Nephron progenitor cell (in vitro differentiated cells): ENCODE measurements at regions not wholly inside any gene's neighbourhood (a gene's known extent, or its start where the extent isn't known, plus 50 kb on each side); places are given as distances from the start of the nearest gene placed in this dataset.

Experiments used
- DNase-seq: peaks from one replicate; pipeline ENCODE4 v3.0.0; 2021
- H3K27ac Mint-ChIP-seq: 2 replicates; pipeline ENCODE4 v1.8.0; 2021; ENCODE audit warnings: mild to moderate bottlenecking, moderate library complexity, mixed read lengths
- H3K27me3 Mint-ChIP-seq: 2 replicates; pipeline ENCODE4 v1.8.0; 2021; ENCODE audit warnings: mild to moderate bottlenecking, low read depth, mixed read lengths; ENCODE audit not compliant: poor library complexity
- H3K36me3 Mint-ChIP-seq: 2 replicates; pipeline ENCODE4 v1.8.0; 2021; ENCODE audit warnings: low read depth, mixed read lengths
- H3K4me1 Mint-ChIP-seq: 2 replicates; pipeline ENCODE4 v1.8.0; 2021; ENCODE audit warnings: mixed read lengths
- H3K4me3 Mint-ChIP-seq: 2 replicates; pipeline ENCODE4 v1.8.0; 2021; ENCODE audit warnings: mild to moderate bottlenecking, moderate library complexity, mixed read lengths
- H3K9me3 Mint-ChIP-seq: 2 replicates; pipeline ENCODE4 v1.8.0; 2021; ENCODE audit warnings: mild to moderate bottlenecking, moderate library complexity, mixed read lengths
- TF ChIP-seq, protein P1 (sequence below): fragments of 200-600 bp; sonication (generic); IDR thresholded peaks from 2 replicates; pipeline ENCODE4 v1.5.0; 2021; ENCODE audit warnings: antibody characterized with exemption

DNA sequence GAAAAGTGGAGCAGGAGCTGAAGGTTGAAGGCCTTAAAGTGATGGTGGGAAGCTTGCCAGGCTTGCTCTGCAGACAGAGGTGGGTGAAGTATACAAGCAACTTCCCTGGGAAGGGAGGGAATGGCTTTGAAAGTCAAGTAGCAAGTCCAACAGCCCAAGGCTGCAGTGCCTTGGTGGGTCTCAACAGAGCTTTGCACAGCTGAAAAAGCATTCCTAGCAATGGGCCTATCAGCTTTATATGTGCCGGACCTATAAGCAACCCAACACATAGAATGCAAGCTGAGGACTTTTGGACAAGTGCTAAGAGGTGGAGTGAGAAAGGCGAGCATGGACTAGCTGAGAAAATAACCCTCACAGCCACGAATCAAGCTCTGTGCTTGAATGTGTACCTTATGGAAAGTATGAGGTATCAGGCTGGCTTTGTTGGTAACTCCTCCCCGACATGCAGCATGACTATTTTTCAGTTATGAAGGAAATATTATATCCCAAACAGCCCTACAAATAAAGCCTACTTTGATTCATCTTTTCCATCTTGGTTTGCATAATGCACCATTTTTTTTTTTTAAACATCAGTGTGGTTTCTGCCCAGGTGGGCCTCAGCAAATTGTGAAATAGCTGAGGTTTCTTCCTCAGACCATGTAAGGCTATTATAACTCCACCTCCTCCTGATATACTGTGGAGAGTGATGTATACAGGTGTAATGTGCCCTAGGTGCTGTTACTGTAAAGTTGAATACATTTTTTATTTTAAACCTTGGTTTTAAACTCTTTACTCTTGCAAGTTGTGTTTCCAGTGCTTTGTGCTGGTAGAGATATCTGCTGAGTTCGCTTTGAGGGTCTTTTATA, 241.4 kb upstream of the CXCR4 start:
- no peak overlapping the region for H3K27ac Mint-ChIP-seq
- no peak for DNase-seq
- no peaks in the 10 kb centered on the region for H3K36me3 Mint-ChIP-seq
- H3K4me1 Mint-ChIP-seq = peaks cover 44% of the 10 kb centered on the region
- H3K27me3 Mint-ChIP-seq = no peaks in the 10 kb centered on the region
- H3K4me3 Mint-ChIP-seq = no peak overlapping the region
- no peaks in the 10 kb centered on the region for H3K9me3 Mint-ChIP-seq
- TF ChIP-seq, protein P1, sequence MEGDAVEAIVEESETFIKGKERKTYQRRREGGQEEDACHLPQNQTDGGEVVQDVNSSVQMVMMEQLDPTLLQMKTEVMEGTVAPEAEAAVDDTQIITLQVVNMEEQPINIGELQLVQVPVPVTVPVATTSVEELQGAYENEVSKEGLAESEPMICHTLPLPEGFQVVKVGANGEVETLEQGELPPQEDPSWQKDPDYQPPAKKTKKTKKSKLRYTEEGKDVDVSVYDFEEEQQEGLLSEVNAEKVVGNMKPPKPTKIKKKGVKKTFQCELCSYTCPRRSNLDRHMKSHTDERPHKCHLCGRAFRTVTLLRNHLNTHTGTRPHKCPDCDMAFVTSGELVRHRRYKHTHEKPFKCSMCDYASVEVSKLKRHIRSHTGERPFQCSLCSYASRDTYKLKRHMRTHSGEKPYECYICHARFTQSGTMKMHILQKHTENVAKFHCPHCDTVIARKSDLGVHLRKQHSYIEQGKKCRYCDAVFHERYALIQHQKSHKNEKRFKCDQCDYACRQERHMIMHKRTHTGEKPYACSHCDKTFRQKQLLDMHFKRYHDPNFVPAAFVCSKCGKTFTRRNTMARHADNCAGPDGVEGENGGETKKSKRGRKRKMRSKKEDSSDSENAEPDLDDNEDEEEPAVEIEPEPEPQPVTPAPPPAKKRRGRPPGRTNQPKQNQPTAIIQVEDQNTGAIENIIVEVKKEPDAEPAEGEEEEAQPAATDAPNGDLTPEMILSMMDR = no peak

DNA sequence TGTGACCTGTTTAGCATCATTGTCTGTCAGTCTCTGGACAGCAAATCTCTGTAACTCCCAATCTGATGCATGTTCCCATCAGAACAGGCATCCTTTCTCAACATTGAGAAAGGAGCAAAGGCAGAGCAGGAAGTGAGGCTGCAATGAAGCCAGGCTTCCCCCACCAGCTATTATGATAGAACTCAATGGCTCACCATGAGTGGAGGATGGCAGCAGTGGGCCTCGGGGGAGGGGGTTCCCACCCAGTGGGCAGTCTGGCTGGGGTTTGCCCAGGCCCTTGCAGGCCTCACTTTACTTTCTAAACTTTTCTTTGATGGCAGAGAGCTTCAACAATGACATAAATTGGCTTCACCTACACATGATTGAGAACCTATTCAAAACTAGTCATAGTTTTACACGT, 240.6 kb upstream of the CXCR4 start:
- TF ChIP-seq, protein P1 = no peak
- no peaks in the 10 kb centered on the region for H3K27me3 Mint-ChIP-seq
- no peaks in the 10 kb centered on the region for H3K36me3 Mint-ChIP-seq
- no peak overlapping the region for H3K27ac Mint-ChIP-seq
- DNase-seq = no peak
- no peaks in the 10 kb centered on the region for H3K9me3 Mint-ChIP-seq
- no peak overlapping the region for H3K4me3 Mint-ChIP-seq
- peaks cover 40% of the 10 kb centered on the region for H3K4me1 Mint-ChIP-seq

DNA sequence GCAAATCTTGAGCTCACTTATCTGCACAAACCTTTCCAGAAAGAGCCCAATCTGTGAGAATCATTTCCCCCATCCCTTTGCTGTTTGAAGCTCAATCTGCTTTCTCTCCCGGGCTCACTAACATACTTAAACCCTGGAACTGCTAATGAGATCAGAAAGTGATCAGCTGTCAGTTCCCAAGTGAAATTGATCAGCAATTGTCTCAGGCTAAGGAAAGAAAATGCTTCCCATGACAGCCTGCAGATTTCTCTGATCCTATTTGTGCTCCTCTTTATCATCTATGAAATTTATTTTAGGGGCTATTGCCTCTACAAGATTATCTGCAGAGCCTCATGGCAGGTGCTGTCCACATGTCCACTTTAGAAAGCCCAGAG, 239.0 kb upstream of the CXCR4 start:
- no peaks in the 10 kb centered on the region for H3K36me3 Mint-ChIP-seq
- H3K27me3 Mint-ChIP-seq = no peaks in the 10 kb centered on the region
- DNase-seq = no peak
- TF ChIP-seq, protein P1 = no peak
- H3K9me3 Mint-ChIP-seq = no peaks in the 10 kb centered on the region
- no peak overlapping the region for H3K4me3 Mint-ChIP-seq
- H3K27ac Mint-ChIP-seq = no peak overlapping the region
- peaks cover 39% of the 10 kb centered on the region for H3K4me1 Mint-ChIP-seq

DNA sequence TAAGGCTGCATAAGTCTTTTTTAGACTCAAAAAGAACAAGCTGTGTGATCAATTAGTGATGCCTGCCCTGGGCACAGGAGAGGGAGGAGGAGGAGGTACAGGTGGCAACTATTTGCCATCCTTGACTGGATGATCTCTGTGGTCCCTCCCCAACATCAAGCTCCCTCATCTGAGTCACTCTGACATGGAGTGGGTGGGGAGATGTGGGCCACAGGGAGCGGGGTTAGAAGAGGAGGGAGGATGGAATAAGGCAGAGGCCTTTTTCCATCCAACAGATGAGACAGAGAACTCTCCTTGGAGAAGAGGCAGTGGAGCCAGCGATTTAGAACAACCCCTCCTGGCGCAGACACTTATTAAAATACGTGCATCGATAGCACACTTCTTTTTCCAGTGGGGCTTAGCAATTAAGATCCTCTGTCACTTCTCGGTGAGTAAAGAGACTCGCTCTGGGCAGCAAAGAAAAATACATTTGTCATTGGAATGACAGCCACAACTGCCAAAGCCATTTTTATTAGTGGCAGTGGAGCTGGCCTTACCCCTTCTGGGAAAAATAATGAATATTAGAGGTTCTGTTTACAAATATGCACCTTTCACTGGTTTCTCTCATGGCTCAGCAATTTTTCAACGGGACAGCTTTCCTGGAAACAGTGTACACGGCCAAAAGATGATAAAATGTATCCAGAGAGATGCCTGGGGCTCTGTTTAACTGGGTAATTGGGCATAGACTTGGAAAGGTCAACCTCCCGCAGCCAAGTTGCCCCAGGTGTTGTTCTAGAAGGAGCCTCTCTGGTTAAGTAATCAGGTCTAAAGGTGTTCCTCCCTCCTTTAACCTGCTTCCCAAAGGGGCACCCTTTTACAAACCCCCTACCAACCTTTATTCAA, 238.4 kb upstream of the CXCR4 start:
- Mint-ChIP-seq H3K4me1 (peaks cover 45% of the 10 kb centered on the region), H3K27ac (peak overlapping the region; percentile 71), H3K27me3 (no peaks in the 10 kb centered on the region), H3K36me3 (no peaks in the 10 kb centered on the region), H3K9me3 (no peaks in the 10 kb centered on the region), H3K4me3 (no peak overlapping the region)
- TF ChIP-seq, protein P1 = no peak
- no peak for DNase-seq

DNA sequence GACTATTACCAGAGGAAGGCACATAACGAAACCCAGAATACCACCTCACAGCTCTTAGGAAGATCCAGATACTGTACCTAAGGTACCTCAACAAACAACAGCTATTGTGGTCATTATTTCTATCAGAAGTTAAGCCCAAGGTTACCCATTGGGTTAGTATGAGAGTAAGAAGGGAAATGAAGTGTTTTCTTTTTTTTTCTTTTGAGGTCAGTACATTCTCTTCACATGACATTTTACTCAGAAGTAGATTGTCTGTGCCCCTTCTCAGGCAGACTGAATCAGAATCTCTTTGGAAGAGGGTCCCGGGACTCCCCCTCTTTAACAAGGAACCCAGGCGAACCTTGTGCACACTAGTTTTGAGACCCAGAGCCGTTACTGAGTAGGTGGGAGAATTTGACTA, 233.7 kb upstream of the CXCR4 start:
- no peak overlapping the region for H3K27ac Mint-ChIP-seq
- H3K36me3 Mint-ChIP-seq = peaks cover 8% of the 10 kb centered on the region
- no peaks in the 10 kb centered on the region for H3K27me3 Mint-ChIP-seq
- peaks cover 17% of the 10 kb centered on the region for H3K9me3 Mint-ChIP-seq
- H3K4me1 Mint-ChIP-seq = peaks cover 44% of the 10 kb centered on the region
- H3K4me3 Mint-ChIP-seq = no peak overlapping the region
- TF ChIP-seq, protein P1 = no peak
- no peak for DNase-seq
